ENCODE measurements at regions not wholly inside any gene's neighbourhood (a gene's known extent, or its start where the extent isn't known, plus 50 kb on each side); places are given as distances from the start of the nearest gene placed in this dataset.

DNA sequence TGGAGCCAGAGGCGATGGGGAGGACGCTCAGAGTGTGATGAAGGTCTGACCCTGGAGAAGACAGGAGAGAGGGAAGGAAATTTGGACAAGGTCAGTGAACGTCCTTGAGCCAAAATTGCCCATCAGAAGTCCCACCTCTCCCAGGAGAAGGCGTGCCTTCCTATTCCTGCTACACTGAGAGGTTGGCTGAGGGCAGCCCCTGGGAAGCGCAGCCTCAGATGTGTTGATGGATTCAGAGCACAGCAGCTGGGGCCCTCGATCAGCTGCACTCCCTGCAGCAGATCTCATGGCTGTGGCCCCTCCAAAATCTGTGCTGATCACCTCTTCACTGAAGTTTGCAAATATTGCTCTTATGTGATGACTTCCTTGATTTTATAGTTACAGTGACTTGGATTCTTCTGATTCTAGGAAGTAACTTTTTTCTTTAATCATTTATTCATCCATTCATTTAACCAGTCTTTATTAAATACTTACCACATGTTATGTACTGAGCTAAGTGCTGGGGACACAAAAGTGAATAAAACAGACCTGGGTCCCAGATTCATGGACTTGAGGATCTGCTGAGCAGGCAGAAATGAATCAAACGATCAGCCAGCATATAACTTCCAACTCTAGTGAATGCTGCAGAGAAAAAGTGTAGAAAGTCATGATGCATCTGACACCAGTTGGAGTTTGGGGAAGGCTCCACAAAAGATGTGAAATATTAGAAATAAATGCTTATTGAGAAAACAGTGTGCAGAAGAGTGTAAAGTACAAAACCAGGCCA, 69.6 kb upstream of the ARMC2 start:
- no peak for DNase-seq (ENCODE audit: low spot score)

DNA sequence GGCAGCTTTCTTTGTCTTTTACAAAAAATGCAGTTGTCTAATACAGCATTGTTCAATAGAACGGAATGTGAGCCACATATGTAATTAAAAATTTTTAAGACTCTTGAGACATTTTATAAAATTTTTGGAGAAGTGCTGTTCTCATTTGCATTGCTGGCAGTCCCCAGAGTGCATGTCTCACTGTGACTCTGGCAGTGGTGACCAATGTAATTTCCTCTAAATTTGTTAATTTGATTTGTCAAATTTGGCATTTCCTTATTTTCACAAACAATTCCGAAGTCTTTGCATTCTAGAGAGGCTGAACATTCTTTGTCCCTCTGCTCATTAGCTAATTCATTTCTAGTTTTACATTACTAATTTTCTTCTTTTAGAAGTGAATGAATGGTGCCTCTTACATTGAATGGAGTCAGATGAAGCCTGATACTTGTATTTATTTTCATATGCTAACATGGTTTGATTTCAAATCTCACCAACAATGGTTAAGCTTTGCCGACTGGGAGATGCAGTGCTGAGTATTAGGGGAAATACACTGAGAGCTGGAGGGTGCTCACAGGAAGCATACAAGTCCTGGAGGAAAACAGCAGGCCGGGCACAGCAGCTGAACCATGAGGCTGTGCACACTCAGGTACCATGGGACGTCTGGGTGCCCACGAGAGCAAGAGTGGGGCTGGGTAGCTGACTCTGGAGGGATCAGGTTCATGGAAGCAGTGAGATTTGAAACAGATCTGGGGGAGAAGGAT, 68.5 kb upstream of the ARMC2 start:
- no peak for DNase-seq (ENCODE audit: low spot score)

DNA sequence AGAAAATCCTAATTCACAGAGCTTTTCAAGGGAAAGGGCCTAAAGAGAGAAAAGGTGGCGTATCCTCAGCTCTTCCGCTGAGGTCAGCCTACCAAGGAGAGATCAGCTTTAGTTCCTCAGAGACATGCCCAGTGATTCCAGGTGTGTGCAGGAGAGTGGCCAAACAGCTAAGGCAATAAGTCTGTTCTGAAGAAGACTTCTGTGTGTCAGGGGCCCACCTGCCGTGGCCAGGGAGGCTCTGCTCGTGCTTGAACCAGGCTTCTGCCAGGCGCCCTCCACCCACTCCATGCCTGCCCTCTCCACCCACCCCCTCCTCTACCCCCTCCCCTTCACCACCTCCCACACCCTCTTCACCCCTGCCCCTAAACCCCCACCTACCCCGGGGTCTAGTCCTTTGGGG, 67.4 kb upstream of the ARMC2 start:
- no peak for DNase-seq (ENCODE audit: low spot score)

DNA sequence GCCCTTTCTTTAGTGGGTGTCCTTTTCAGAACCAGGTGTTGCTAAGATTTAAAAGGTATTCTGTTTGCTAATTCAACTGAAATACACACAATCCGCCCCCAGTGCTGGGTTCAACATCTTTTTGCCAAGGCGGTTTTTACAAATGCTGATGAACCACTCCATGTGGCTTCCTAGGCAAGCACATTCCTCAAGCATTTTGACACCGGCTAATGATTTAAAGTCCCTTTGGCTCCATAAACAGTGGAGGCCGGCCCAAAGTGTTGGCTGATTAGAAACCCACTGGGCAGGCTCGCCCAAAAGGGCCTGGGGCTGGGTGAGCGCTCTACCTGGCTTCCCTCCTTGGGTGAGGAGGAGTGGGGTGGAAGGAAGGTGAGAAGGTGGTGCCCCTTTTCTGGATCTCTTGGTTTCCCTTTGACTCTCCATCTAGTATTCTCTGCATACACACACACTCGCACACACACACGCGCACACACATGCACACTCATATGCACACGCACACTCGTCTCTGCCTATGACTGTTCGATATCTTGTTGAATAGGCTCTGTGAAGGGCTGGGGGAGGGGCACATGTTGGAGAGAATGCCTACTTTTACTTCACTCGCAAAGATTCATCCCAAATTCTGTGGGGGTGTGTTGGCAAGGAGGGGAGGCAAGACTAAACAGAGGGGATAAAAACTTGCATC, 66.7 kb upstream of the ARMC2 start:
- DNase-seq (ENCODE audit: low spot score), result no peak

DNA sequence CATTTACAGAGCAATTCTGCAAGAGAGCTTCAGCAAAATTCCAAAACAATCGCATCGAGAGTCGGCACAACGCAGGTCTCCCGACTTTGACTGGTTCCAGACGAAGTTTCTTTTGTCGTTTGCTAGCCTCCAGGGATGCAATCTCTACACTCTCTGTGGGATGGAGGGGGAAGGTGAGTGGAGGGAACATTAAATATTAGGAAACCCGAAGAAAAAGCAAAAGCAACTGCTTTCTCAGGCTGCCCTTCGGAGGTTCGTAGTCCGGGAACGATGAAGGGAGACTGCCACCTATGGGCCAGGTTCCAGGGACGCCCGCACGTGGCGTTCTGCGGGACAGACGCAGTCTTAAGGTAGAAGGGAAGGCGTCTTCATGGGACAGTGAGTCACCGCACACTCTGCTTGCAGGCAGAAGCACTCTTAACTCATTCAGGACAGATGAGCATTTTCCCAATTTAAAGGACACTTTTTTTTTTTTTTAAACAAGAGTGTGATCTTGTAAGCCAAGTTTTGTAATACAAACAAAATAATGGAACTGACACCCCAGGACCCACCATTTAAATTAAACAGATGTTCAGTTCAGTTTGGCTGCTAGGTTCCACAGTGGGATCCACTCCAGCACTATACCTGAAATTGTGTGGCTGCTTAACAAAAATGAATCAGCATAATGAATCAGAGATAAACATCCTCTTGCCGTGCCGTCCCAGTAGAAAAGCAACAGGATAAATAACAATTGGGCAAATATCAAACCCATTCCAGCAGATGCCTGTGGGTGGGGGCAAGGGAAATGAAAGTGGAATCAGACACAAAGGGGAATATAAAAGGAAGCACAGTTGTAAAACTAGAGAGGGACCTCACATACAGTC, 65.8 kb upstream of the ARMC2 start:
- DNase-seq (ENCODE audit: low spot score), result peak; percentile 92

DNA sequence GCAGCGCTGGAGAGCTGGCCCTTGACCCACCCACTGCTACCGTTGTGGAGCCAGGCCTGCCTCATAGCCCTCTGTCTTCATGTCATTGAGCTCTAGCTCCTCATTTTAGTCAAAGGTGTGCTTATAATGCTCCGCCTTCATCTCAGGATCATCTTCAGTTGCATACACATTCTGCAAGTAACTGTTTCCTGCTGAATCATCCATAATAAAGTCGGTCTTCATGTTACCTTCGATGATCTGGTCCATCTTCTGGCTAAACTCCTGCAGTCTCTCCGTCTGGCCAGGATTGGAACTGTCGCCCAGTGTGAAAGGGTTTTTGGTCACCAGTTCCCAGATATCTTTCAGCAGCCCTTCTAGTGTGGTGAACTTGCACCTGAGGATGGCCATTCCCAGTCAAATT, 62.6 kb upstream of the ARMC2 start:
- no peak for DNase-seq (ENCODE audit: low spot score)

DNA sequence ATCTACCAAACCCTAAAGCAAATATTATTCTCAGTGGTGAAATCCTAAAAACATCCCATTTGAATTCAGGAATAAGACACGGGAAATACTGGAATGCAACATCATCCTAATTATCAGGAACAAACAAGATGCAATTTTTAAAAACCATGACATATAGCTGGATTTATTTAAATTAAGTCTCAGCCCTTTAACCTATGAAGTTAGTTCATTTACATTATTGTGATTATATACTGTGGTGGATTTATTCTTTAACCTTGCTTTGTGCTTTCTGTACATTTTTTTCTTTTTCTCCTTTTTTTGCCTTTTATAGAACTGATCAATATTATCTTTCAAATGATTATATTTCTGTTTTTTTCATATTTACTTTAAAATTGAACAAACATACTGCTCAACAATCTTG, 59.8 kb upstream of the ARMC2 start:
- no peak for DNase-seq (ENCODE audit: low spot score)

DNA sequence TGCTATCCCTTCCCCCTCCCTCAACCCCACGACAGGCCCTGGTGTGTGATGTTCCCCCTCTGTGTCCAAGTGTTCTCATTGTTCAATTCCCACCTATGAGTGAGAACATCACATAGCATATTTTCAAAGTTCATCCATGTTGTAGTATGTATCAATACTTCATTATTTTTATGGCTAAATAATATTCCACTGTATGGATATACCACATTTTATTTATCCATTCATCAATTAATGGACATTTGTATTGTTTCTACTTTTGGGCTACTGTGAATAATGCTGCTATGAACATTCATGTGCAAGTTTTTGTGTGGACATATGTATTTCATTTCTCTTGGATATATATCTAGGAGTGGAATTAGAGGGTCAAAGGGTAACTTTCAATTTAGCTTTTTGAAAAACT, 58.7 kb upstream of the ARMC2 start:
- no peak for DNase-seq (ENCODE audit: low spot score)

DNA sequence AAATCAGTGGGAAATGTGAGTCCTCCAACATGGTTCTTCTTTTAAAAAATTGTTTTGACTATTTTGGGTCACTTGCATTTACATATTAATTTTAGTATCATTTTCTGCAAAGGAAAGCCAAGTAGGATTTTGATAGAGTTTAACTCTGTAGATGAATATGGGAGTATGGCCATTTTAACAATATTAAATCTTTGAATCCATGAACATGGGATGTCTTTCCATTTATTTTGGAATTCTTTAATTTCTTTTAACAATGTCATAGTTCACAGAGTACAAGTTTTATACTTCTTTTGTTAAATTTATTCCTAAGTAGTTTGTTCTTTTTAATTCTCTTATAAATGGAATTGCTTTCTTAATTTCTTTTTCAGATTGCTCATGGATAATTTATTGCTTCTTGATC, 56.5 kb upstream of the ARMC2 start:
- no peak for DNase-seq (ENCODE audit: low spot score)

DNA sequence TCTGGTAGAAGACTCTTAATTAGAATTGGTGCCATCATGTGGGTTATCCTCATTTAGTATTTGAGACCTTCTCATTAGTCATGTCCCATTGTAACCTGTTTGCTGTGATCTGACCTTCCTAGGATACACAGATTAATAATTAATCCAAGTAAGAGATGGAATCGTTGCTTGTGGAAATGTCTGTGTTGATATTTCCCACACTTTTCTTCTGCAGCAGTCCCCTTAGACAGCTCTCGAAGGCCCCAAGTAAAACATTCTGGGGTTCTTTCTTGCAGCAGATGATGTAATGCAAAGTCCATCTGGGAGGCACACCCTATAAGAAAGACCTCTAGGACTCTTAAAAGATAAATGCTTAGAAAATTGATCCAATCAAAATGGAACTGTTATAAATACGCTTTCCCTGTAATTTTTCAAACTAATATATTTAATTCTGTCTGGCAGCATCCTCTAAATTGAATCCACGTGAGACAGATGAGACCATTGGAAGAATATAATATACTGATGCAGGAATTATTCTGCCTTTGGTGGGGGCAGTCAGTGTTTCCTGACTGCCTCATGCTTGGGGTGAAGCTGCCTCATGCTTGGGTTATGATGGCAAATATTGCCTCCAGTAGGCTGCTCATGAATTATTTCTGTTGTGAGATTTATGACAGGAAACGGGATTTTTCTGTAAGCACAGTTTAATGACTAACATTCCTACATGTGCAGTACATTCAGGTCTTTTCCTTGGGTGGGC, 54.5 kb upstream of the ARMC2 start:
- DNase-seq (ENCODE audit: low spot score), result no peak

DNA sequence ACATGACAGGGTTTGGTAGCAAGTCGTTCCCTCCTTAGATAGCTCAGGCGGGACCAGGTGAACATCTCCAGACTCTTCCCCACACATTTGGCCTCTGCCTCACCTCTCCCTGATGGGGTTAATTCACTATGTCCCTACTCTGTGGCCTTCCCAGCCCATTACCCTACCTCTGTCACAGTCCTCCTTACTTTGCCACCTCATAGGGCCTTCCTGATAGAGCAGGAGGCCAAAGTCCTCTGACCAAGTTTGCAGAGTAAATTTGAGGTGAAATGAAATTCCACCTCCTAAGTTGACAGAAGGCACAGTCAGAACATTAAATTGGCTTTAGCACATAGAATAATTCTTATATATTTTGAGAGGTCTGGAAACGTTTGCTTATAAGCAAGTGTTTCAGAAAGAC, 53.1 kb upstream of the ARMC2 start:
- DNase-seq (ENCODE audit: low spot score), result no peak

DNA sequence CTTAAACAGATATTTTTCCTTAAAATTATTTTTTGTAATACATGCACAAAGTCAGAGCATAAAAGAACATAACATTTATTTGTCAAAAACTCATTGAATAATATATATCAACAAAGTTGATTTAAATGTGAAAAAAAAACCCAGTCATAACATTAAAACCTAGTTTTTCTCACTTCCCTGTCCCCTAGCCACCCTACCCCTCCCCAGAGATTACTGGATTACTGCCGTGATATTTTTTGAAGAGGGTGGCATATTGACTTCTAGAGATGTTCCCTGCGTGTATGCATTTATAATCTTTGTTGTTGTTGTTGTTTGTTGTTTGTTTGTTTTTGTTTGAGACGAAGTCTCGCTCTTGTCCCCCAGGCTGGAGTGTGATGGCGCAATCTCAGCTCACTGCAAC, 52.4 kb upstream of the ARMC2 start:
- no peak for DNase-seq (ENCODE audit: low spot score)

DNA sequence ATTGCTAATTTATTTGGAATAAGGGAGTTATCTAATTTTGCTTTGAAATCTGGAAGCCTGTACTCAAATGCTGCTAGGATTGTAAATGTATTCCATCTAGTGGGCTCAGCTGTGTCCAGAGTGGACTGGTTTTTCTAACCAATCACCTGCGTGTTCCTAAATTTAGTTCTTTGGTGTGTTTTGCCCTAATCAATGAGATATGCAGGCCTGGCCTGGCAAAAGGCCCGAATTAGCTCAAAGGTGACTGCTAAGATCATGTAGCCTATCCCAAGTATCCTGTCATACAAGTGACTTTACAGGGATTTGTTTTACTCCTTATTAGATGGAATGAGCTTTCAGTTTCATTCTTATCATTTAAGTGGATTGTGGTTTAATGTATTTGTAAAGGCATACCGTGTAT, 51.3 kb upstream of the ARMC2 start:
- no peak for DNase-seq (ENCODE audit: low spot score)

DNA sequence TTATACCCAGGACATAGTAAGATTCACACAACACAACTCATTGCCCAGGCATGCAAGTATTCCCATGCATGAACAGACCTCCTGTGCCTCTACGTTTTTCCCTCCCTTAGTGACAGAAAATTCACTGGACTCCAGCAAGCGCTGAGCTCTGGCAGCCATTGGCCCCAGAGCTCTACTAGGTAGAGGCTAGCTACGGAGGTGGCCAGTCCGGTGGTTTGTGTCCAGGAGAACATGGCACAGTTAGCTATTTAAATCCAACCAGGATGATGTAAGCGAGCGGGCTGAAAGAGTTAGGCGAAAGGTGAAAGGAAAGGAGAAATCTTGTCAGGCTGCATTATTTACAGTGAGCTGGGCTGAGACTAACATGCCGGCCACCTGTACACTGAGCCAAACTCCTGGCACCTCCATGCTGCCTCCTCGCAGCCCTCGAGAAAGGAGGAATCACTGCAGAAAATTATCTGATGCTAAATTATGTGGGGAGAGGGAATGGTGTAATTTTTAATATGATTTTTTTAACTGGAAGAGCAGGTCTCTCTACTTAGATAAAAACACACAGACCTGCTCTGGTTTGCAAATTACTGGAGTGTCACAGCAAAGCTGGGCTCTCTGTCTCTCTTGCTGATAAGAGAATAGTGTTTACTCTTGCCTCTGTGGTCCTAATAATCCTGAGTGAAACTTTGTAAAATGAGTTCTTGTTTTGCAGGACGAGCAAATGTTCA, 50.1 kb upstream of the ARMC2 start:
- DNase-seq (ENCODE audit: low spot score), result no peak
